ENCODE measurements at regions not wholly inside any gene's neighbourhood (a gene's known extent, or its start where the extent isn't known, plus 50 kb on each side); places are given as distances from the start of the nearest gene placed in this dataset.
"Not testable (repeated sequence)": the region's sequence is repeated elsewhere in the genome, so short reads cannot be mapped to it uniquely, and the experiment has no call there.

GRCh38 chr1:95668165-95668564 lies 434.2 kb downstream of the RWDD3 start:
- no peaks in the 10 kb centered on the region for H3K27me3 ChIP-seq (replicated peaks; ENCODE audit: control insufficient read depth, insufficient read depth, low read length)
- no peaks in the 10 kb centered on the region for H3K4me1 ChIP-seq (ENCODE audit: control insufficient read depth, insufficient read depth, low read length)
- peaks cover 2% of the 10 kb centered on the region for H3K9me3 ChIP-seq (ENCODE audit: control insufficient read depth, low read length)
- H3K4me3 ChIP-seq (ENCODE audit: low read length), result no peak overlapping the region
- H3K36me3 ChIP-seq (ENCODE audit: control insufficient read depth, insufficient read depth, low read length, severe bottlenecking), result no peaks in the 10 kb centered on the region
- H3K9ac ChIP-seq (ENCODE audit: low read length), result no peak overlapping the region
- DNase-seq (ENCODE audit: low read depth), result no peak

- not testable (repeated sequence) for DNase-seq (ENCODE audit: low read depth); H3K9ac ChIP-seq (ENCODE audit: low read length); H3K27me3 ChIP-seq (replicated peaks; ENCODE audit: control insufficient read depth, insufficient read depth, low read length); H3K4me3 ChIP-seq (ENCODE audit: low read length); H3K4me1 ChIP-seq (ENCODE audit: control insufficient read depth, insufficient read depth, low read length); H3K36me3 ChIP-seq (ENCODE audit: control insufficient read depth, insufficient read depth, low read length, severe bottlenecking); H3K9me3 ChIP-seq (ENCODE audit: control insufficient read depth, low read length)
Observed at GRCh38 chr1:95669638-95670037, 435.6 kb downstream of the RWDD3 start.

GRCh38 chr1:95671098-95671497 lies 437.1 kb downstream of the RWDD3 start:
- no peaks in the 10 kb centered on the region for H3K9me3 ChIP-seq (ENCODE audit: control insufficient read depth, low read length)
- H3K4me1 ChIP-seq (ENCODE audit: control insufficient read depth, insufficient read depth, low read length), result no peaks in the 10 kb centered on the region
- H3K9ac ChIP-seq (ENCODE audit: low read length), result no peak overlapping the region
- H3K4me3 ChIP-seq (ENCODE audit: low read length), result no peak overlapping the region
- H3K27me3 ChIP-seq (replicated peaks; ENCODE audit: control insufficient read depth, insufficient read depth, low read length), result no peaks in the 10 kb centered on the region
- no peaks in the 10 kb centered on the region for H3K36me3 ChIP-seq (ENCODE audit: control insufficient read depth, insufficient read depth, low read length, severe bottlenecking)
- no peak for DNase-seq (ENCODE audit: low read depth)

GRCh38 chr1:95679262-95679661 lies 445.3 kb downstream of the RWDD3 start:
- no peaks in the 10 kb centered on the region for H3K4me1 ChIP-seq (ENCODE audit: control insufficient read depth, insufficient read depth, low read length)
- H3K9me3 ChIP-seq (ENCODE audit: control insufficient read depth, low read length), result peaks cover 3% of the 10 kb centered on the region
- no peak for DNase-seq (ENCODE audit: low read depth)
- no peaks in the 10 kb centered on the region for H3K36me3 ChIP-seq (ENCODE audit: control insufficient read depth, insufficient read depth, low read length, severe bottlenecking)
- H3K4me3 ChIP-seq (ENCODE audit: low read length), result no peak overlapping the region
- H3K27me3 ChIP-seq (replicated peaks; ENCODE audit: control insufficient read depth, insufficient read depth, low read length), result no peaks in the 10 kb centered on the region
- H3K9ac ChIP-seq (ENCODE audit: low read length), result no peak overlapping the region

GRCh38 chr1:95685081-95685480 lies 451.1 kb downstream of the RWDD3 start:
- H3K4me1 ChIP-seq (ENCODE audit: control insufficient read depth, insufficient read depth, low read length), result no peaks in the 10 kb centered on the region
- no peaks in the 10 kb centered on the region for H3K27me3 ChIP-seq (replicated peaks; ENCODE audit: control insufficient read depth, insufficient read depth, low read length)
- H3K9me3 ChIP-seq (ENCODE audit: control insufficient read depth, low read length), result peaks cover 3% of the 10 kb centered on the region
- no peak for DNase-seq (ENCODE audit: low read depth)
- no peak overlapping the region for H3K9ac ChIP-seq (ENCODE audit: low read length)
- no peak overlapping the region for H3K4me3 ChIP-seq (ENCODE audit: low read length)
- no peaks in the 10 kb centered on the region for H3K36me3 ChIP-seq (ENCODE audit: control insufficient read depth, insufficient read depth, low read length, severe bottlenecking)

- no peaks in the 10 kb centered on the region for H3K36me3 ChIP-seq (ENCODE audit: control insufficient read depth, insufficient read depth, low read length, severe bottlenecking)
- no peaks in the 10 kb centered on the region for H3K4me1 ChIP-seq (ENCODE audit: control insufficient read depth, insufficient read depth, low read length)
- no peaks in the 10 kb centered on the region for H3K27me3 ChIP-seq (replicated peaks; ENCODE audit: control insufficient read depth, insufficient read depth, low read length)
- no peaks in the 10 kb centered on the region for H3K9me3 ChIP-seq (ENCODE audit: control insufficient read depth, low read length)
- no peak overlapping the region for H3K4me3 ChIP-seq (ENCODE audit: low read length)
- no peak overlapping the region for H3K9ac ChIP-seq (ENCODE audit: low read length)
- DNase-seq (ENCODE audit: low read depth), result no peak
Observed at GRCh38 chr1:95686217-95686616, 452.2 kb downstream of the RWDD3 start.

GRCh38 chr1:95699149-95699953 lies 465.3 kb downstream of the RWDD3 start:
- Histone ChIP-seq H3K4me3 (ENCODE audit: low read length) (no peak overlapping the region), H3K9ac (ENCODE audit: low read length) (no peak overlapping the region), H3K27me3 (replicated peaks; ENCODE audit: control insufficient read depth, insufficient read depth, low read length) (no peaks in the 10 kb centered on the region), H3K36me3 (ENCODE audit: control insufficient read depth, insufficient read depth, low read length, severe bottlenecking) (no peaks in the 10 kb centered on the region), H3K4me1 (ENCODE audit: control insufficient read depth, insufficient read depth, low read length) (no peaks in the 10 kb centered on the region), H3K9me3 (ENCODE audit: control insufficient read depth, low read length) (peaks cover 28% of the 10 kb centered on the region)
- no peak for DNase-seq (ENCODE audit: low read depth)

GRCh38 chr1:95701450-95702173 lies 467.6 kb downstream of the RWDD3 start:
- Histone ChIP-seq H3K9ac (ENCODE audit: low read length) (no peak overlapping the region), H3K4me1 (ENCODE audit: control insufficient read depth, insufficient read depth, low read length) (no peaks in the 10 kb centered on the region), H3K27me3 (replicated peaks; ENCODE audit: control insufficient read depth, insufficient read depth, low read length) (no peaks in the 10 kb centered on the region), H3K36me3 (ENCODE audit: control insufficient read depth, insufficient read depth, low read length, severe bottlenecking) (no peaks in the 10 kb centered on the region), H3K9me3 (ENCODE audit: control insufficient read depth, low read length) (peaks cover 50% of the 10 kb centered on the region), H3K4me3 (ENCODE audit: low read length) (no peak overlapping the region)
- DNase-seq (ENCODE audit: low read depth), result no peak

GRCh38 chr1:95703046-95703445 lies 469.0 kb downstream of the RWDD3 start:
- H3K9ac ChIP-seq (ENCODE audit: low read length), result no peak overlapping the region
- DNase-seq (ENCODE audit: low read depth), result no peak
- no peaks in the 10 kb centered on the region for H3K36me3 ChIP-seq (ENCODE audit: control insufficient read depth, insufficient read depth, low read length, severe bottlenecking)
- H3K4me3 ChIP-seq (ENCODE audit: low read length), result no peak overlapping the region
- H3K27me3 ChIP-seq (replicated peaks; ENCODE audit: control insufficient read depth, insufficient read depth, low read length), result no peaks in the 10 kb centered on the region
- H3K4me1 ChIP-seq (ENCODE audit: control insufficient read depth, insufficient read depth, low read length), result no peaks in the 10 kb centered on the region
- H3K9me3 ChIP-seq (ENCODE audit: control insufficient read depth, low read length), result peaks cover 51% of the 10 kb centered on the region

- Histone ChIP-seq H3K4me1 (ENCODE audit: control insufficient read depth, insufficient read depth, low read length) (no peaks in the 10 kb centered on the region), H3K9me3 (ENCODE audit: control insufficient read depth, low read length) (no peaks in the 10 kb centered on the region), H3K27me3 (replicated peaks; ENCODE audit: control insufficient read depth, insufficient read depth, low read length) (no peaks in the 10 kb centered on the region), H3K9ac (ENCODE audit: low read length) (no peak overlapping the region), H3K36me3 (ENCODE audit: control insufficient read depth, insufficient read depth, low read length, severe bottlenecking) (no peaks in the 10 kb centered on the region), H3K4me3 (ENCODE audit: low read length) (no peak overlapping the region)
- DNase-seq (ENCODE audit: low read depth), result no peak
Observed at GRCh38 chr1:95716097-95716496, 482.1 kb downstream of the RWDD3 start.

GRCh38 chr1:95716550-95716949 lies 482.5 kb downstream of the RWDD3 start:
- H3K9me3 ChIP-seq (ENCODE audit: control insufficient read depth, low read length), result no peaks in the 10 kb centered on the region
- no peaks in the 10 kb centered on the region for H3K4me1 ChIP-seq (ENCODE audit: control insufficient read depth, insufficient read depth, low read length)
- no peak overlapping the region for H3K4me3 ChIP-seq (ENCODE audit: low read length)
- H3K9ac ChIP-seq (ENCODE audit: low read length), result no peak overlapping the region
- no peak for DNase-seq (ENCODE audit: low read depth)
- H3K27me3 ChIP-seq (replicated peaks; ENCODE audit: control insufficient read depth, insufficient read depth, low read length), result no peaks in the 10 kb centered on the region
- no peaks in the 10 kb centered on the region for H3K36me3 ChIP-seq (ENCODE audit: control insufficient read depth, insufficient read depth, low read length, severe bottlenecking)

Data from adipocyte (in vitro differentiated cells).